GM18505 (cell line): ENCODE measurements at regions not wholly inside any gene's neighbourhood (a gene's known extent, or its start where the extent isn't known, plus 50 kb on each side); places are given as distances from the start of the nearest gene placed in this dataset.

Source experiments
- ATAC-seq: cut with Tn5 transposase; IDR thresholded peaks from one replicate; pipeline ENCODE4 v1.9.1; 2021; ENCODE audit not compliant: unreplicated experiment
- POLR2A ChIP-seq: IDR thresholded peaks from 4 replicates; pipeline ENCODE4 v1.6.1; 2011; ENCODE audit warnings: borderline replicate concordance; ENCODE audit not compliant: insufficient read depth, insufficient read length; ENCODE audit errors: extremely low read depth

GRCh38 chr6:44712353-44713111 is 325.0 kb downstream of the CDC5L start:
- no peak for ATAC-seq

GRCh38 chr6:44715188-44715587 is 327.7 kb downstream of the CDC5L start:
- no peak for TF ChIP-seq POLR2A

More at GRCh38 chr6:44712353-44713111, 325.0 kb downstream of the CDC5L start:
- TF ChIP-seq POLR2A: no peak

GRCh38 chr6:44715925-44716324 is 328.4 kb downstream of the CDC5L start:
- no peak for ATAC-seq
- TF ChIP-seq POLR2A: no peak

More at GRCh38 chr6:44715188-44715587, 327.7 kb downstream of the CDC5L start:
- ATAC-seq: no peak

- no peak for TF ChIP-seq POLR2A
- ATAC-seq: no peak
Measured at GRCh38 chr6:44717431-44717830, 329.9 kb downstream of the CDC5L start.

GRCh38 chr6:44721954-44722578 is 334.6 kb downstream of the CDC5L start:
- no peak for ATAC-seq
- TF ChIP-seq POLR2A: no peak

- TF ChIP-seq POLR2A: no peak
- no peak for ATAC-seq
Measured at GRCh38 chr6:44722736-44723135, 335.2 kb downstream of the CDC5L start.

GRCh38 chr6:44723439-44724197 is 336.1 kb downstream of the CDC5L start:
- TF ChIP-seq POLR2A: no peak
- no peak for ATAC-seq

GRCh38 chr6:44725070-44725469 is 337.6 kb downstream of the CDC5L start:
- no peak for TF ChIP-seq POLR2A
- no peak for ATAC-seq

GRCh38 chr6:44727651-44728630 is 340.4 kb downstream of the CDC5L start:
- TF ChIP-seq POLR2A: no peak
- ATAC-seq: no peak

- ATAC-seq: no peak
- no peak for TF ChIP-seq POLR2A
Measured at GRCh38 chr6:44730771-44731391, 343.4 kb downstream of the CDC5L start.

GRCh38 chr6:44731485-44732095 is 344.1 kb downstream of the CDC5L start:
- no peak for ATAC-seq
- no peak for TF ChIP-seq POLR2A

GRCh38 chr6:44732243-44732642 is 344.7 kb downstream of the CDC5L start:
- TF ChIP-seq POLR2A: no peak
- no peak for ATAC-seq
